SKM-1 (cell line): ENCODE measurements at regions not wholly inside any gene's neighbourhood (a gene's known extent, or its start where the extent isn't known, plus 50 kb on each side); places are given as distances from the start of the nearest gene placed in this dataset.
"Not testable (repeated sequence)": the region's sequence is repeated elsewhere in the genome, so short reads cannot be mapped to it uniquely, and the experiment has no call there.

ENCODE experiments used
- DNase-seq: peaks from one replicate; lab custom pipeline; 2025; ENCODE audit not compliant: unreplicated experiment; lab: John Stamatoyannopoulos, UW

GRCh38 chr4:178138491-178138890, 696.3 kb upstream of the AGA start:
- DNase-seq, result no peak

GRCh38 chr4:178140326-178140915, 698.2 kb upstream of the AGA start:
- DNase-seq, result no peak

GRCh38 chr4:178142724-178143123, 700.5 kb upstream of the AGA start:
- no peak for DNase-seq

DNA sequence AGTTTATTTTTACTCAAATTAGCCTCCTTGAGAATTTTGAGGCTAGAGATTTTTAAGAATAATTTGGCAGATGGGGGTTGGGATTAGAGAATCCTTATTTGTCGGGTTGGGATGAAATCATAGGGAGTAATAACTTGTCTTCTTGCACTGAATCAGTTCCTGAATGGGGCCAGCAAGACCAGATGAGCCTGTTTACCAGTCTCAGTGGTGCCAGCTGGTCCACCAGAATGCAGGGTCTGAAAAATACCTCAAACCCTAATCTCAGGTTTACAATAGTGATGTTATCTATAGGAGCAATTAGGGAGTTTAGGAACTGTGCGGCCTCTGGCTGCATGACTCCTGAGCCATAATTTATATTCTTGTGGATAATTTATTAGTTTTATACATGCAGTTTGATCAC, 705.9 kb upstream of the AGA start:
- DNase-seq, result no peak

DNA sequence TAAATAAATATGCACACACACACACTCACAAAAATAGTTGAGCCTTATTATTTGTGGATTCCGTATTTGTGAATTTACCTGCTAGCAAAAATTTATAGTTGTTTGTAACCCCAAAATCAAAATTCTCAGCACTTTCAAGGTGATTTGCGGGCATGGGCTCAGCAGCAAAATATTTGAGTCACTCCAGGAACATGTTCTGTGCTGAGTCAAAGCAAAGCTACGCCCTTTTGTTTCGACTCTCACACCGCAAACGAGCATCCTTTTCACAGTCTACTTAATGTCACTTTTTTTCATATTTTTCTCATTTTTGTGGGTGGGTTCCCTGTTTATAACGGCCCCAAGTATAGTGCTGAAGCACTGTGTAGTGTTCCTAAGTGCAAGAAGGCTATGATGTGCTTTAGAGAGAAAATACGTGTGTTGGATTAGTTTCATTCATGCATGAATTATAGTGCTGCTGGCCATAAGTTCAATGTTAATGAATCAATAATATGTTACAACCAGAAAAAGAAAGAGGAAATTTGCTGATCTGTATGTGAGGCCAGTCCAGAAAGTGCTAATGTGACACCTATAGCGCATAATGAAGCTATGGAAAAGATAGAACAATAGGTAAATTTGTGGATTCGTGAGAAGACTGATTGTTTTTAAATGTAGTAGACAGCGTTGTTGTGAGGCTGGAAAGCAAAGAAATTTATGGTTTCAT, 723.2 kb upstream of the AGA start:
- no peak for DNase-seq

GRCh38 chr4:178165951-178166308, 723.7 kb upstream of the AGA start:
- no peak for DNase-seq

- no peak for DNase-seq
Observed at GRCh38 chr4:178173771-178174170, 731.5 kb upstream of the AGA start.

- DNase-seq, result no peak
Observed at GRCh38 chr4:178174756-178175155, 732.5 kb upstream of the AGA start.

DNA sequence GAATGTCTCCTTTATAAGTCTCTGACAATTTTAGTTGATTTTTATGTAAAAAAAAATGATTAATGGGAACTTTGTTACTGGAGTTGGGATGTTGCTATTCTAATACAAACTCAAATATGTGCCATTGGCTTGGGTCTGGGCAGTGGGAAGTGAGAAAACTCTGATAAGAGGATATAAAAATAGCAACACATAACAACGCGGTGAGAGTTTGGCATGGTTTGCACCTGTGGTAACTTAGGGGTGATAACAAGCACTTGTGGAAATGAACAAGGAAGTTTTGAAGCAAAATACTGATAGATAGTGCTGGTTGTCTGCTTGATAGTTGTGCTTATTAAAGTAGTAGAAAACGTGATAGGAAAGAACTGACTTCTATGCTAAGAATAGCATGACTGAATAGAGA, 743.3 kb upstream of the AGA start:
- no peak for DNase-seq

GRCh38 chr4:178192611-178193010, 750.4 kb upstream of the AGA start:
- DNase-seq, result no peak

- DNase-seq, result no peak
Observed at GRCh38 chr4:178196751-178197374, 754.6 kb upstream of the AGA start.

GRCh38 chr4:178198691-178199090, 756.5 kb upstream of the AGA start:
- no peak for DNase-seq

GRCh38 chr4:178202422-178202821, 760.2 kb upstream of the AGA start:
- no peak for DNase-seq

- DNase-seq, result no peak
Observed at GRCh38 chr4:178205826-178206225, 763.6 kb upstream of the AGA start.

DNA sequence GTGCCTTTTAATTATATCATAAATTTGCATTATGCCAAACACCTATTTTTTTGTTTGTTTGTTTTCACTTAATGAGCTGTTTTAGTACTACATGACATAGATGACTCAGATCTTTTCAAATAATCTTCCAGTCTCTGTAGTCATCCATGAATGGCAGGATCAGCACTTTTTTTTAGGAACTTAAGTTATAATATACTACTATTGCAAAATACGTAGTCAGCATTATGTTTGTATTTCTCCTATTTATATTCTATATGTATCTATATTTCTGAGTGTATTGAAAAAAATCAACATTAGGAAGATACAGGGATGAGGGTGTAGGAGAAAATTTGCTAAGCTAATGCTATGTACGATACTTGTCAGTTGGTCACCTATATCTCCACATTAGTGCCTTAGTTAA, 773.1 kb upstream of the AGA start:
- DNase-seq, result no peak

- no peak for DNase-seq
Observed at GRCh38 chr4:178215763-178216162, 773.5 kb upstream of the AGA start.

- DNase-seq, result not testable (repeated sequence)
Observed at GRCh38 chr4:178226421-178226820, 784.2 kb upstream of the AGA start.

- DNase-seq, result no peak
Observed at GRCh38 chr4:178233906-178234305, 791.7 kb upstream of the AGA start.

- DNase-seq, result no peak
Observed at GRCh38 chr4:178240891-178241290, 798.7 kb upstream of the AGA start.

DNA sequence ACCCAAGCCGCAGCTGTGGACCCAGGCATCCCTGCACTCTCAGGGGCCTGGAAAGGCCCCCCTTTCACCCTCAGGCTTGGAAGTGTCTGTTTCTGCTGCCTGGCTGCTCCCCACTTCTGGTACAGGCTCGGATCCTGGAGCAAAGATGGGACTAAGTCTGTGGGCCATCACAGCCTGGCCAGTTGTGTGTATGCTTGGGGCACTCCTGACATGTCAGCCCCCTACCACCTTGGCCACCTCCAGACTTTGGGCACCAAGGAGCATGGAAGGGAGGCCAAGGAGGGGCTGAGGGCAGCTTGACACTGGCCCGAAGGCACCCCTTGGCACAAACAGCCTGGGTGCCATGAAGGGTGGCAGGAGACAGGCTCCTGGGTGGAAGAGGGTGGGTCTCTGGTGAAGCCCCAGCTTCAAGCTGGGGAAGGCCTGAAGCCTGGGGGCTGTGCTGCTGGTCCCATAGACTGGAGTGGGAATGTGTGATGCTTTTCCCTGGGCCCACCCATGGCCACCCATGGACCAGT, 799.4 kb upstream of the AGA start:
- no peak for DNase-seq

GRCh38 chr4:178242655-178243054, 800.4 kb upstream of the AGA start:
- no peak for DNase-seq

DNA sequence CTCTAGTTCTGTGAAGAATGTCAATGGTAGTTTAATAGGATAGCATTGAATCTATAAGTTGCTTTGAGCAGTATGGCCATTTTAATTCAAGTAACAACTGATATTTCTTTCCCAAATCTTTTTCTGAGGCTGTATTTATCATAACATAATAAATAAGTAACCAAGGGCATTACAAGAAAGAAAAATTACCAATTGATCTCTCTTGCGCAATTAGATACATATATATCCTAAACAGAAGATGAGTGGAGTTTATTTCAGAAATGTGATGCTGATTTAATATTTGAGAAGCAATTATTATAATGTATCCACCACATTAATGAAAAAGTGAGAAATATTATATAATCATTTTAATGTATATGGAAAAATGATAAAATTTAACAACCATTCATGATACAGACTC, 802.5 kb upstream of the AGA start:
- no peak for DNase-seq
